A172 (cell line): ENCODE measurements at regions not wholly inside any gene's neighbourhood (a gene's known extent, or its start where the extent isn't known, plus 50 kb on each side); places are given as distances from the start of the nearest gene placed in this dataset.
"Not testable (repeated sequence)": the region's sequence is repeated elsewhere in the genome, so short reads cannot be mapped to it uniquely, and the experiment has no call there.

ENCODE experiments used
- DNase-seq: peaks from one replicate; pipeline ENCODE4 v3.0.0-alpha.2; 2015; ENCODE audit warnings: low spot score

DNA sequence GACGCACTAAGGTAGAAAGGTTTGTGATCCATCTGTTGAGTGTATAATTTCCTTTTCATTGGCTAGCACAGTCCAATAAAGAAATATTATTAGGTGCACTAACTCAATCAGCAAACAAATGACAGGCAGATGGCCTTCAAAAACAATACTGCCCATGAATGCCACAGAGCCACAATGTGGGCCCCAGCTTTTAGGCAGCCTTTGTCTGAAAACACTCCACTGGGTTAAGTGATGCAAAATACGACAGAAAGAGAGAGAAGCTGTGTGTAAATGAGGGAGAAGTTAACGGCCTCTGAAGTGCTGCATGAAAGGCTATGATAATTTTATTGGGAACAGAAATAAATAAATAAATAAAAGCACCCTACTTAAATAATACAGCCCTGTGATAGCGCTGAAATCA is 274.6 kb downstream of the NKX6-1 start:
- no peak for DNase-seq

- DNase-seq, result no peak
These were observed 277.4 kb downstream of the NKX6-1 start for GRCh38 chr4:84221704-84222103.

GRCh38 chr4:84220990-84221389 is 278.1 kb downstream of the NKX6-1 start:
- DNase-seq, result no peak

DNA sequence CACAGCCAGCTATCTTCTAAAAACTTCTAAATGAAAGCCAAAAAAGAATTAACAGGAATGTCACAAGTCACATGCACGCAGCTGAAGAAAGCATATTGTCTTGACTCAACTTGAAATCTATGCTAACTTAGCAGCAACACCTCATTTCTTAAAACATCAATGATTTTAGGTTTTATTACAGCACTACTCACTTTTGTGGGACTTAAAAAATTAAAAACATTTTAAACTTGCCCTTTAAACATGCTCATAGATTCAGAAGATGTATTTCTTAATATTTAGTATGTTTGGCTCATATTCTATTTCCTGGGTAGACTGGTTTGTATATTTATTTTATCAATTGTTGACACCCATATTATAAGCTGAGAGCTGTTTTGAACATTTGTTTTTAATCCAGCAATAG is 279.4 kb downstream of the NKX6-1 start:
- DNase-seq, result no peak

GRCh38 chr4:84218031-84218430 is 281.1 kb downstream of the NKX6-1 start:
- no peak for DNase-seq

- DNase-seq, result peak; percentile 19
These were observed 283.9 kb downstream of the NKX6-1 start for GRCh38 chr4:84215217-84215616.

DNA sequence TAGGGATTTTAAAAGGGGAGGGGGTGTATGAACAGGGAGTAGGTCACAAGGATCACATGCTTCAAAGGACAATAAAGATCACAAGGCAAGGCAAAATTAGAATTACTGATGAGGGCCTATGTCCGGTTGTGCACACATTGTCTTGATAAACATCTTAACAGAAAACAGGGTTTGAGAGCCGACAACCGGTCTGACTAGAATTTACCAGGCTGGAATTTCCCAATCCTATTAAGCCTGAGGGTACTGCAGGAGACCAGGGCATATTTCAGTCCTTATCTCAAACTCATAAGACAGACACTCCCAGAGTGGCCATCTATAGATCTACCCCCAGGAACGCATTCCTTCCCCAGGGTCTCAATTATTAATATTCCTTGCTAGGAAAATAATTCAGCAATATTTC is 292.9 kb downstream of the NKX6-1 start:
- not testable (repeated sequence) for DNase-seq

GRCh38 chr4:84189144-84189543 is 309.9 kb downstream of the NKX6-1 start:
- no peak for DNase-seq

- no peak for DNase-seq
These were observed 319.7 kb downstream of the NKX6-1 start for GRCh38 chr4:84179409-84179808.

- no peak for DNase-seq
These were observed 321.1 kb downstream of the NKX6-1 start for GRCh38 chr4:84177831-84178542.

GRCh38 chr4:84176016-84176415 is 323.1 kb downstream of the NKX6-1 start:
- no peak for DNase-seq

GRCh38 chr4:84171871-84172270 is 327.2 kb downstream of the NKX6-1 start:
- DNase-seq, result no peak

GRCh38 chr4:84167564-84167963 is 331.5 kb downstream of the NKX6-1 start:
- DNase-seq, result no peak

DNA sequence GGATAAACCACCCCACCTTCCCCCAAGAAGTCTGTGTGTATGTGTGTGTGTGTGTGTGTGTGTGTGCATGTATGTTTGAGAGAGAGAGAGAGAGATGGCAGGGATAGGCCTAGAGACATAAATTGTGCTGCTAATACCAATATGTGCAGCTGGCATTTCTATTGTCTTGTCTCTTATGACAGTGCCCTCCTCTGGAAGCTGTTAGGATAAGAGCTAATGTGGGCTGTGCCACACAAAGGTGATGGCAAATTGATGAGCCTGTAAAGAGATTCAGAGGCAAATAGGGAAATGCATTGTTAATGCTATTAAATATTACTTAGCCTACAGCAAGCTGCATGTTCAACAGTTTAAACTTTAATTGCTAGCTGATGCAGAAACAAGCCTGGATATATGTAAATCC is 332.0 kb downstream of the NKX6-1 start:
- no peak for DNase-seq

GRCh38 chr4:84166486-84166885 is 332.6 kb downstream of the NKX6-1 start:
- DNase-seq, result no peak

- no peak for DNase-seq
These were observed 334.9 kb downstream of the NKX6-1 start for GRCh38 chr4:84164201-84164600.

DNA sequence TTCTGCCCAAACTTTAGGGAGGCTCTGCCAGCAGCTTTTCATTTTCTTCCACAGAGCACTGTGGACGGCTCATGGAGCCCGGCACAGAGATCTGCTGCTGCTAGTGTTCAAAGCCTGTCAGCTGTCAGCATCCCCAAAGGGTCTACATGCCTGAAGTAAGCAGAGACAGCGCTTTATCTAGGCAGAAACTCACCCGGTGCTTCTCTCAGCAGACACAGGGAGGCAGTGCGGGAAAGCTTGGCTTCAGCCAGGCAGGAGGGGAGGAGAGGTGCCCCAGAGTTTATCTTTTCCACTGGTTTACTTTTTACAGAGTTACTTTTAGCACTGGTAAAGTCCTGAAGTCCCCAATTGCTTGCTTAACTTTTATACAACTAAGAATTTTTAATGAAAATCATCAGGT is 339.3 kb downstream of the NKX6-1 start:
- no peak for DNase-seq

GRCh38 chr4:84158670-84159069 is 340.4 kb downstream of the NKX6-1 start:
- no peak for DNase-seq

GRCh38 chr4:84151574-84151973 is 347.5 kb downstream of the NKX6-1 start:
- DNase-seq, result no peak

- DNase-seq, result no peak
These were observed 348.9 kb downstream of the NKX6-1 start for GRCh38 chr4:84150177-84150576.

- no peak for DNase-seq
These were observed 351.3 kb downstream of the NKX6-1 start for GRCh38 chr4:84147831-84148230.

DNA sequence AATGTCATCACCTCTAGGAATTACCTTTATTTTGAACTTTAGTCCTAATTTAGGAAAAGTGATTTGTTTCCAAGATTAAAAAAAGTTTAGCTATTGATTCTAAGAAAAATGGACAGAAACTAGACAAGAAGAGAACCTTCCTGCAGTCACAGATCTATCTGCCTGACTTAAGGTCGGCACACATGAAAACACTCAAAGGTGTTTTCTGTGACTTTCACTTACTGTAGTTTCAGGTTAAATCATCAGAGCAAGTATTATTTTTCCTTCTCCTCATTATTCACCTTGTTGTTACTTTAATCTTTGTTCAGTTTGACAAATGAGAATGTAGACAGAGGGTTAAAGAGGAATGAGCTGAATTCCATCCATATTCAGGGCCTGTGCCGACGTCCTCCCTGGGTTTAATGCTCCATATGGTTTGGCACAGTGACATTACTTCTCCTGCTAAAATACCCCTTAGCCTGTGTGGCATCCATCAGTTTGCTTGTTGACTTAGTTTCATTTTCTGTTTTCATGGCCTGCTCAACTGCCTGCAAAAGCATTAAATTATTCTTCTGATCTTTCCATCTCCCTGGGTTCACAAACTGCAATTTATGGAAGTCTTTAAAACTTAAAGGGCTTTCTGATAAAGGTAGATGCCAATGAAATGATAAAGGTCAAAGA is 352.7 kb downstream of the NKX6-1 start:
- DNase-seq, result no peak

DNA sequence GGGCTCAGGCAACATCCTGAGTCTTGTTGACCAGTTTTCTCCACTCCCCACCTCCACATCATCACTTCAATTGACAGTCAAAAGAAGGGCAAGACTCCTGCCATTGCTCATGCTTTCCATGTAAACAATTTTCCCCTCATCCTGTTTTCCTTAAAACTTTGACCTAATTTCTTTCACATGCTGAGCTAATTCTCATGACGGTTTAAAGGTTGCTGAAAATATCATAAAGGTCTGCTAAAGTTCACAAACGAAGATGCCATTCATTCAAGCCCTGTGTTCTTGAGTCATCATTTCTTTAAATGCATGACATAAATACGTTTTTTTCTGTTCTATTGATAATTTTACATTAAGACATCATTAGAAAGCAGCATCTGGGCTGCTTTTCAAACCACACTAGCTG is 353.9 kb downstream of the NKX6-1 start:
- DNase-seq, result no peak

GRCh38 chr4:84126911-84127310 is 372.2 kb downstream of the NKX6-1 start:
- DNase-seq, result not testable (repeated sequence)
